Stimulated activated naive B cell treated with anti-CD40 and anti-IgM and Interleukin-4, amounts not matched to agents 10 μg/mL and 1 μg/mL and 100 μg/mL, for 72 hours (primary cell): ENCODE measurements at regions not wholly inside any gene's neighbourhood (a gene's known extent, or its start where the extent isn't known, plus 50 kb on each side); places are given as distances from the start of the nearest gene placed in this dataset.
"Not testable (repeated sequence)": the region's sequence is repeated elsewhere in the genome, so short reads cannot be mapped to it uniquely, and the experiment has no call there.

Source experiments
- ATAC-seq, 2 donors: fragments of 150-1000 bp; cut with Tn5 transposase; replicated peaks; 2 replicates each; pipeline ENCODE4 v1.10.0; 2021; ENCODE audit warnings: moderate library complexity in 1 of 2
- DNase-seq: peaks from one replicate; pipeline ENCODE4 v3.0.0; 2021
- H3K27ac Mint-ChIP-seq: one replicate; pipeline ENCODE4 v1.8.0; 2022; ENCODE audit warnings: mild to moderate bottlenecking, mixed read lengths
- H3K27me3 Mint-ChIP-seq, 2 donors: one replicate each; pipeline ENCODE4 v1.8.0; 2022; ENCODE audit warnings: mixed read lengths in 2 of 2
- H3K36me3 Mint-ChIP-seq, 2 donors: one replicate each; pipeline ENCODE4 v1.8.0; 2022; ENCODE audit warnings: mixed read lengths in 2 of 2, mild to moderate bottlenecking in 1 of 2
- H3K4me1 Mint-ChIP-seq, 2 donors: one replicate each; pipeline ENCODE4 v1.8.0; 2022; ENCODE audit warnings: mixed read lengths in 2 of 2, mild to moderate bottlenecking in 1 of 2
- H3K4me3 Mint-ChIP-seq, 2 donors: one replicate each; pipeline ENCODE4 v1.8.0; 2022; ENCODE audit warnings: mild to moderate bottlenecking in 2 of 2, mixed read lengths in 2 of 2, moderate library complexity in 1 of 2
- H3K9me3 Mint-ChIP-seq, 2 donors: one replicate each; pipeline ENCODE4 v1.8.0; 2022; ENCODE audit warnings: mixed read lengths in 2 of 2, mild to moderate bottlenecking in 1 of 2

GRCh38 chr7:84712374-84713121 is 474.3 kb downstream of the SEMA3D start:
- Mint-ChIP-seq H3K4me3 (no peak overlapping the region), H3K36me3 (no peaks in the 10 kb centered on the region), H3K27ac (no peak overlapping the region), H3K27me3 (no peaks in the 10 kb centered on the region), H3K4me1 (no peaks in the 10 kb centered on the region), H3K9me3 (no peaks in the 10 kb centered on the region)
- no peak for ATAC-seq
- no peak for DNase-seq

GRCh38 chr7:84710538-84710937 is 476.3 kb downstream of the SEMA3D start:
- H3K36me3 Mint-ChIP-seq, DNase-seq, H3K9me3 Mint-ChIP-seq, H3K27ac Mint-ChIP-seq, H3K4me1 Mint-ChIP-seq, H3K4me3 Mint-ChIP-seq, H3K27me3 Mint-ChIP-seq, ATAC-seq: not testable (repeated sequence)

GRCh38 chr7:84705706-84706105 is 481.1 kb downstream of the SEMA3D start:
- DNase-seq (no peak), ATAC-seq (no peak)
- H3K4me3 Mint-ChIP-seq: no peak overlapping the region
- H3K9me3 Mint-ChIP-seq: no peaks in the 10 kb centered on the region
- no peaks in the 10 kb centered on the region for H3K27me3 Mint-ChIP-seq
- H3K27ac Mint-ChIP-seq: no peak overlapping the region
- H3K36me3 Mint-ChIP-seq: no peaks in the 10 kb centered on the region
- H3K4me1 Mint-ChIP-seq: no peaks in the 10 kb centered on the region

- no peaks in the 10 kb centered on the region for H3K36me3 Mint-ChIP-seq
- DNase-seq (no peak), ATAC-seq (no peak)
- no peak overlapping the region for H3K4me3 Mint-ChIP-seq
- no peaks in the 10 kb centered on the region for H3K27me3 Mint-ChIP-seq
- no peaks in the 10 kb centered on the region for H3K4me1 Mint-ChIP-seq
- no peaks in the 10 kb centered on the region for H3K9me3 Mint-ChIP-seq
- no peak overlapping the region for H3K27ac Mint-ChIP-seq
These were observed 481.8 kb downstream of the SEMA3D start for GRCh38 chr7:84705079-84705478.

- no peak overlapping the region for H3K27ac Mint-ChIP-seq
- H3K36me3 Mint-ChIP-seq: no peaks in the 10 kb centered on the region
- no peak for DNase-seq
- no peak overlapping the region for H3K4me3 Mint-ChIP-seq
- no peak for ATAC-seq
- no peaks in the 10 kb centered on the region for H3K27me3 Mint-ChIP-seq
- H3K9me3 Mint-ChIP-seq: no peaks in the 10 kb centered on the region
- H3K4me1 Mint-ChIP-seq: no peaks in the 10 kb centered on the region
These were observed 482.5 kb downstream of the SEMA3D start for GRCh38 chr7:84704380-84704779.

GRCh38 chr7:84701524-84702306 is 485.1 kb downstream of the SEMA3D start:
- no peaks in the 10 kb centered on the region for H3K4me1 Mint-ChIP-seq
- no peak overlapping the region for H3K27ac Mint-ChIP-seq
- no peak for ATAC-seq
- H3K9me3 Mint-ChIP-seq: no peaks in the 10 kb centered on the region
- no peaks in the 10 kb centered on the region for H3K36me3 Mint-ChIP-seq
- no peak overlapping the region for H3K4me3 Mint-ChIP-seq
- H3K27me3 Mint-ChIP-seq: no peaks in the 10 kb centered on the region
- DNase-seq: no peak

- Mint-ChIP-seq H3K36me3 (no peaks in the 10 kb centered on the region), H3K27me3 (no peaks in the 10 kb centered on the region), H3K4me1 (no peaks in the 10 kb centered on the region), H3K4me3 (no peak overlapping the region), H3K27ac (no peak overlapping the region), H3K9me3 (no peaks in the 10 kb centered on the region)
- ATAC-seq: no peak
- no peak for DNase-seq
These were observed 486.1 kb downstream of the SEMA3D start for GRCh38 chr7:84700563-84701370.

GRCh38 chr7:84697506-84697905 is 489.4 kb downstream of the SEMA3D start:
- DNase-seq (no peak), ATAC-seq (no peak)

GRCh38 chr7:84693483-84693882 is 493.4 kb downstream of the SEMA3D start:
- no peak overlapping the region for H3K27ac Mint-ChIP-seq
- ATAC-seq: no peak
- no peaks in the 10 kb centered on the region for H3K27me3 Mint-ChIP-seq
- H3K4me3 Mint-ChIP-seq: no peak overlapping the region
- no peaks in the 10 kb centered on the region for H3K4me1 Mint-ChIP-seq
- DNase-seq: no peak
- H3K36me3 Mint-ChIP-seq: no peaks in the 10 kb centered on the region
- peaks cover 5 to 6% of the 10 kb centered on the region in 2 donors for H3K9me3 Mint-ChIP-seq

More at GRCh38 chr7:84697506-84697905, 489.4 kb downstream of the SEMA3D start:
- no peak overlapping the region for H3K4me3 Mint-ChIP-seq
- no peaks in the 10 kb centered on the region for H3K9me3 Mint-ChIP-seq
- no peaks in the 10 kb centered on the region for H3K27me3 Mint-ChIP-seq
- H3K27ac Mint-ChIP-seq: no peak overlapping the region
- no peaks in the 10 kb centered on the region for H3K4me1 Mint-ChIP-seq
- no peaks in the 10 kb centered on the region for H3K36me3 Mint-ChIP-seq

- H3K27ac Mint-ChIP-seq: no peak overlapping the region
- H3K4me3 Mint-ChIP-seq: no peak overlapping the region
- no peaks in the 10 kb centered on the region for H3K4me1 Mint-ChIP-seq
- H3K27me3 Mint-ChIP-seq: no peaks in the 10 kb centered on the region
- peaks cover 5 to 6% of the 10 kb centered on the region in 2 donors for H3K9me3 Mint-ChIP-seq
- ATAC-seq (no peak), DNase-seq (no peak)
- no peaks in the 10 kb centered on the region for H3K36me3 Mint-ChIP-seq
These were observed 494.1 kb upstream of the SEMA3A start for GRCh38 chr7:84688671-84689070.

GRCh38 chr7:84686373-84686772 is 491.8 kb upstream of the SEMA3A start:
- Mint-ChIP-seq H3K36me3 (no peaks in the 10 kb centered on the region), H3K4me1 (no peaks in the 10 kb centered on the region), H3K27me3 (no peaks in the 10 kb centered on the region), H3K9me3 (peaks cover 5 to 6% of the 10 kb centered on the region in 2 donors), H3K4me3 (no peak overlapping the region), H3K27ac (no peak overlapping the region)
- ATAC-seq (no peak), DNase-seq (no peak)

- Mint-ChIP-seq H3K27ac (no peak overlapping the region), H3K4me3 (no peak overlapping the region), H3K9me3 (no peaks in the 10 kb centered on the region), H3K36me3 (no peaks in the 10 kb centered on the region), H3K4me1 (no peaks in the 10 kb centered on the region), H3K27me3 (no peaks in the 10 kb centered on the region)
- ATAC-seq: no peak
- no peak for DNase-seq
These were observed 490.4 kb upstream of the SEMA3A start for GRCh38 chr7:84684836-84685480.

- no peaks in the 10 kb centered on the region for H3K4me1 Mint-ChIP-seq
- no peaks in the 10 kb centered on the region for H3K27me3 Mint-ChIP-seq
- no peak for DNase-seq
- H3K27ac Mint-ChIP-seq: no peak overlapping the region
- H3K36me3 Mint-ChIP-seq: no peaks in the 10 kb centered on the region
- no peaks in the 10 kb centered on the region for H3K9me3 Mint-ChIP-seq
- H3K4me3 Mint-ChIP-seq: no peak overlapping the region
- ATAC-seq: no peak
These were observed 488.0 kb upstream of the SEMA3A start for GRCh38 chr7:84682543-84682942.

GRCh38 chr7:84678841-84679240 is 484.3 kb upstream of the SEMA3A start:
- no peaks in the 10 kb centered on the region for H3K36me3 Mint-ChIP-seq
- H3K27me3 Mint-ChIP-seq: no peaks in the 10 kb centered on the region
- ATAC-seq (no peak), DNase-seq (no peak)
- no peak overlapping the region for H3K4me3 Mint-ChIP-seq
- no peak overlapping the region for H3K27ac Mint-ChIP-seq
- H3K4me1 Mint-ChIP-seq: no peaks in the 10 kb centered on the region
- no peaks in the 10 kb centered on the region for H3K9me3 Mint-ChIP-seq
